HUES48 (cell line): ENCODE measurements at regions not wholly inside any gene's neighbourhood (a gene's known extent, or its start where the extent isn't known, plus 50 kb on each side); places are given as distances from the start of the nearest gene placed in this dataset.
"Not testable (repeated sequence)": the region's sequence is repeated elsewhere in the genome, so short reads cannot be mapped to it uniquely, and the experiment has no call there.

Experiments
- H3K27ac ChIP-seq: one replicate; pipeline ENCODE4 v1.7.0; 2013; ENCODE audit warnings: low read depth, low read length, inconsistent platforms
- H3K27me3 ChIP-seq: 2 replicates; pipeline ENCODE4 v1.6.1; 2013; ENCODE audit warnings: mild to moderate bottlenecking, low read length; ENCODE audit not compliant: control insufficient read depth, insufficient read depth
- H3K36me3 ChIP-seq: 2 replicates; pipeline ENCODE4 v1.6.1; 2013; ENCODE audit warnings: low read length; ENCODE audit not compliant: control insufficient read depth, insufficient read depth
- H3K4me1 ChIP-seq: 2 replicates; pipeline ENCODE4 v1.6.1; 2013; ENCODE audit warnings: mild to moderate bottlenecking, low read length; ENCODE audit not compliant: control insufficient read depth, insufficient read depth
- H3K4me3 ChIP-seq: 2 replicates; pipeline ENCODE4 v1.5.1; 2013; ENCODE audit warnings: mild to moderate bottlenecking, low read depth, low read length
- H3K9ac ChIP-seq: 2 replicates; pipeline ENCODE4 v1.6.1; 2013; ENCODE audit warnings: mild to moderate bottlenecking, low read depth, low read length, moderate library complexity
- H3K9me3 ChIP-seq: 2 replicates; pipeline ENCODE4 v1.6.1; 2013; ENCODE audit warnings: low read length; ENCODE audit not compliant: control insufficient read depth, insufficient read depth

DNA sequence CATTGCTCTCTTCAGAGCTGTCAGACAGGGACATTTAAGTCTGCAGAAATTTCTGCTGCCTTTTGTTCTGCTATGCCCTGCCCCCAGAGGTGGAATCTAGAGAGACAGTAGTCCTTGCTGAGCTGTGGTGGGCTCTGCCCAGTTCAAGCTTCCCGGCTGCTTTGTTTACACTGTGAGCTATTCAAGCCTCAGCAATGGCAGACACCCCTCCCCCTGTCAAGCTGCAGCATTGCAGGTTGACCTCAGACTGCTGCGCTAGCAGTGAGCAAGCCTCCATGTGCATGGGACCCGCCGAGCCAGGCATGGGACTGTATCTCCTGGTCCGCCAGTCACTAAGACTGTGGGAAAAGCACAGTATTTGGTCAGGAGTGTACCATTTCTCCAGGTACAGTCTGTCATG is 53.6 kb upstream of the MAPK10 start:
- not testable (repeated sequence) for H3K9me3 ChIP-seq, H3K4me1 ChIP-seq, H3K27me3 ChIP-seq, H3K4me3 ChIP-seq, H3K9ac ChIP-seq, H3K27ac ChIP-seq, H3K36me3 ChIP-seq

DNA sequence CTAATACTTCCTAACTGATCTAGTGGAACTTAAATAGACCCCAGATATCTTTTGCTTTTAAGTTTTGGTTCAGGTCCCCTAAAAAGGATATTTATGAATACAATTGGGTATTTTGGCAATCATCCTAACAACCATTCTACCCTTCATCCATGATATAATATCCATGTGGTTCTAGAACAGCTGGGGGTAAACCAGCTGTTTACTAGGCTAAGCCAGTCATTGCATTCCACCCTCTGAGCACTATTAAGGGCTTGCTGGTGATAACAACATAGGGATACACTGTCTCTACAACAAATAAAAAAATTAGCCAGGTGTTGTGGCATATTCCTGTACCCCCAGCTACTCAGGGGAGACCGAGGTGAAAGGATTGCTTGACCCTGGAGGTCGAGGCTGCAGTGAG is 54.8 kb upstream of the MAPK10 start:
- H3K4me3 ChIP-seq = no peak overlapping the region
- H3K4me1 ChIP-seq = peaks cover 3% of the 10 kb centered on the region; the same call in 1 of the 2 replicates
- H3K36me3 ChIP-seq = no peaks in the 10 kb centered on the region
- H3K27me3 ChIP-seq = no peaks in the 10 kb centered on the region
- no peak overlapping the region for H3K27ac ChIP-seq
- H3K9me3 ChIP-seq = no peaks in the 10 kb centered on the region; the same call in 1 of the 2 replicates
- no peak overlapping the region for H3K9ac ChIP-seq

DNA sequence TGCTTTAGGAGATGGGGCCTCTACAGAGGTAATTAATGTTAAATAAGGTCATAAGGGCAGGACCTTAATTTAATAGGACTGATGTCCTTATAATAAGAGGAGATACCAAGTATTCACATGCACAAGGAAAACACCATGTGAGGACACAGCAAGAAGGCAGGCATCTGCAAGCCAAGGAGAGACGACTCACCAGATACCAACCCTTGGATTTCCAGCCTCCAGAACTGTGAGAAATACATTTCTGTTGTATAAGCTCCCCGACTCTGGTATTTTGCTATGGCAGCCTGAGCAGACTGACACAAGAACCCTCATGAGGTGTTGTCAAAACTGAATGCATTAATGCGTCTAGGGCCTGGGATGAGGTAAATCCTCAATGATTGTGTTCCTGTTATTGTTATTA is 56.2 kb upstream of the MAPK10 start:
- Histone ChIP-seq H3K27me3 (no peaks in the 10 kb centered on the region), H3K9ac (no peak overlapping the region), H3K4me3 (no peak overlapping the region), H3K4me1 (peaks cover 3% of the 10 kb centered on the region; the same call in 1 of the 2 replicates), H3K36me3 (no peaks in the 10 kb centered on the region), H3K27ac (no peak overlapping the region), H3K9me3 (no peaks in the 10 kb centered on the region; the same call in 1 of the 2 replicates)

DNA sequence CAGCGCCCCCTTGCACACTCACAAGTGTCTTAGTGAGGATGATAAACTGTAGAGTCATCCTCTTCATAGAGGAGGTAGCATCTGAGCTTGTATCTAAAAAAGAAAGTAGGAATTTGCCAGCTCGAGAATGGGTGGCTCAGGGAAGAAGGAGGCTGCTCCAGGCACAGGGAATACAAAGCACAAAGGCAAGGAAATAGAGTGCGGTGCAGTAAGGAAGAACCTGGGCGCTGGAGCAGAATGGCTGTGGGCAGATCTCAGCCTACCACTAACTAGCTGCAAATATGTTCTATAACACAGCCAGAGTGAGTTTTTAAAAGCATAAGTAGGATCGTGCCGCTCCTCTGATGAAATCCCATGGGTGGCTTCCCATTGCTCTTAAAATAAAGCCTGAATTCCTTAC is 61.6 kb upstream of the MAPK10 start:
- H3K36me3 ChIP-seq = no peaks in the 10 kb centered on the region
- H3K27ac ChIP-seq = no peak overlapping the region
- H3K4me1 ChIP-seq = peaks cover 16% of the 10 kb centered on the region
- no peak overlapping the region for H3K9ac ChIP-seq
- H3K9me3 ChIP-seq = no peaks in the 10 kb centered on the region
- no peaks in the 10 kb centered on the region for H3K27me3 ChIP-seq
- no peak overlapping the region for H3K4me3 ChIP-seq

DNA sequence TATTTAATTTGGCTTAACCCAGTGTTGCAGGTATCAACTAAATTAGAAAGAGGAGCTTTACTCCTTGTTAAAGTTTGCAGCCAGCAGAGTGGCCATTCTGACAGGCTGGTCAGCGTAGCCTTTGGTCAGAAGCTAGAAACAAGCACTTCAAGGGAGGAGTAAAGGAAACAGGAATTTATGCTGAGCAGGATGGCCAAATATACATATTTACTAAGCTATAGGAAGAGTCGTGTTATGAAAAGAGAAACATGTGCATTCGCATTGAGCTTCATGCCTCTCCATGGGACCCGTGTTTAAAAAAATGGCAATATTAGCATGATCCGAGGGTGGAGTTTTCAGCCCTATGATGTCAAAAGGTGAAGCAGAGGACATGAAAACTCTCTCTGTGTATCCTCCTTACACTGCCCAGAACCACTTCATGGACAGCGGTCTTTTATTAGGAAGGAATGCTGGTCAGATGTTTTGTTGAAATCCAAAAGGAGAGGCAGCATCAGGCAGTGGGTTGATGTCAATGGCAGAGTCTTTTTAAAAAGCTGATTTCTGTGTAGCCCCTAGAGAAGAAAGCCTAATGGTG is 71.8 kb upstream of the MAPK10 start:
- no peak overlapping the region for H3K9ac ChIP-seq
- H3K9me3 ChIP-seq = no peaks in the 10 kb centered on the region

DNA sequence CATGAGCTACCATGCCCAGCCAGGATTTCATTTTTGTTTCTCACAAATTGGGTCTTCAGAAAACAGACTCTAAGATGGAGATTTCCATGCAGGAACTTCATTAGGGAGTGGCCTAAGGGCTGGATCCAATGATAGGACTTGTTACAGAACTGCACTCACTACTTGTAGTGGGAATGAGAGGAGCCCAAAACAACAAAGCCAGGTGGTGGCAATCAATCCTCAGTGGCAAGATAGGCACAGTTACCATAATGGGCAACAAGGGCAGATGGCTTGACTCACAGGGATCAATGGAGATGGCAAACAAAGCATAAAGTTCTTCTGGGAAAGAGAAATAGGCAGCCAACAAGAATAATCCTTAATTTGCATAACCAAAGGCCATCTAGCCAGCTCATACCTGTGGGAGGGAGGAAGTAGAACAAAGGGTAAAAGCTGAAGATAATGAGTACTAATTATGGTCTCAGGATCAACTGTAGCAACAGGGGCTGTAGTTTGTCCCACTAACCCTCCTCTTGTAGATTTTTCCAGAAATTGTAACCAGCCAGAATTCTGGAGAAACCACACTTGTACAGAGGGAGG is 72.8 kb upstream of the MAPK10 start:
- H3K9me3 ChIP-seq = no peaks in the 10 kb centered on the region
- no peak overlapping the region for H3K9ac ChIP-seq
- H3K4me3 ChIP-seq = no peak overlapping the region
- H3K36me3 ChIP-seq = no peaks in the 10 kb centered on the region
- H3K27me3 ChIP-seq = no peaks in the 10 kb centered on the region
- peaks cover 17% of the 10 kb centered on the region for H3K4me1 ChIP-seq
- H3K27ac ChIP-seq = peak overlapping the region; percentile 78

More for the DNA sequence above, 71.8 kb upstream of the MAPK10 start:
- peaks cover 17% of the 10 kb centered on the region for H3K4me1 ChIP-seq
- H3K27me3 ChIP-seq = no peaks in the 10 kb centered on the region
- no peak overlapping the region for H3K27ac ChIP-seq
- H3K4me3 ChIP-seq = no peak overlapping the region
- H3K36me3 ChIP-seq = no peaks in the 10 kb centered on the region

DNA sequence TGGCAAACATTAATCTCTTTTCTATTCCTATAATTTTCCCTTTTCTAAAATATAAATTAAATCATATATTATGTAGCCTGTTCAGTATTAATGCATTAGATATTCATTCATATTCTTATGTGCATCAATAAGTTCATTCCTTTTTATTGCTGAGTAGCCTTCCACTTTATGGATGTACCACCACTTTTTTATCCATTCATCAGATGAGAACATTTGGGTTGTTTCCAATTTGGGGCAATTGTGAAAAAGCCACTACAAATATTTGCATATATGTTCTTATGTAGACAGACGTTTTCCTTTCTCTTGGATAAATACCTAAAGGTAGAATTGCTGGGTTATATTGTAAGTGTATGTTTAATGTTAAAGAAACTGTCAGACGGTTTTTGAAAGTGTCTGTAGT is 79.4 kb upstream of the MAPK10 start:
- no peak overlapping the region for H3K27ac ChIP-seq

DNA sequence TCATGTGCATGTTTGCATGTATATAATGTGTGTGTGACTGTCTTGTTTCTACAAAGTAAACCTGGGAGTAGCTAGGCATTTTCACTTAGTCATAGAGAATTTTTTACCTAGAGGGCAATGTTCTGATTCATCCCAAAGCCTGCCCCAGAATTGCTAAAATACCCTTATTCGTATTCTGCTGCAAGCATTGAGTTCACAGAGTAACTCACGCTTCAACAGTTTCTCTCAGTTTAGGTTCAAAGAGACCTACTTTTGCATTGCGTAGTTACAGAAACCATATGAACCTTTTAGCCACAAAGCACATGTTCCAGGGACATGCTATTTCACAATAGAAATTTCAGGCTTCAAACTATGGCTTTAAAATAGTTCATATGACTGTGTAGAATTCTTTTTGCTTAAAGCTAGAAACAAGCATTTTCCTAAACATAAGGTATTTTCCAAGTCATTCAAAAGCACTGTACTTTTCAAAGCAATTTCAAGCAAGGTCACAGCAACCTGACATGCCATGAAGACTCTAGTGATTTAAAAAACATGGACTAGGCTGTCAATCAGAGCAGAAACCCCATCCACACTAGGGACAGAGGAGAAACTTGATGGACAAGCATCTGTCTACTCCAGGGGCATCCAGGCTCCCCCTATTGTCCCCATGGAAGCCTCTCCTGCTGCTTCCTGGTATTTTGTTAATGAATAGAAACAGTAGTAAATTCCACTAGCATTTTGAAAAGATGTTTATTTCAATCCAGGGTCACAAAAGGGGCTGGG is 81.5 kb upstream of the MAPK10 start:
- Histone ChIP-seq H3K36me3 (no peaks in the 10 kb centered on the region), H3K9me3 (no peaks in the 10 kb centered on the region), H3K27me3 (no peaks in the 10 kb centered on the region), H3K9ac (no peak overlapping the region), H3K4me1 (peaks cover 30% of the 10 kb centered on the region), H3K4me3 (no peak overlapping the region), H3K27ac (peak overlapping the region; percentile 91)

More for the DNA sequence above, 79.4 kb upstream of the MAPK10 start:
- peaks cover 30% of the 10 kb centered on the region for H3K4me1 ChIP-seq
- H3K9ac ChIP-seq = no peak overlapping the region
- no peaks in the 10 kb centered on the region for H3K9me3 ChIP-seq
- H3K36me3 ChIP-seq = no peaks in the 10 kb centered on the region
- no peaks in the 10 kb centered on the region for H3K27me3 ChIP-seq
- H3K4me3 ChIP-seq = no peak overlapping the region

DNA sequence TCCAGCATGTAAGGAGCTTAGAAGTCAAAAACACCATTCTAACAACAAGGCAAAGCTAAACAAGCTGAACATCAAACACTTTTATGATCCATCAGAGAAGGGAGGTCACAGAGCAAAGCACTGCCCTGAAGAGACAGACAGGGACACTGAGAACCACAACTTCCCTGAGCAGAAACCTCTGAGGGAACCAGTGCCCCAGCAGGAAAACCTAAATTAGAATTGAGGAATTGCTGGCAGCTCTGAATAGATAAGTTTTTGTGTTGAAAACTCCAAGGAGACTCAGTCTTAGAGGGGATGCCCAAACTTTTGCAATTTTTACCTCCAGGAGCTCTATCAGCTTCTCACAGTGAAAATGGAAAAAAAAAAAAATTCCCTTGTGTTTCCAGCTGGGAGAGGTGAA is 83.0 kb upstream of the MAPK10 start:
- H3K27me3 ChIP-seq = no peaks in the 10 kb centered on the region
- no peaks in the 10 kb centered on the region for H3K36me3 ChIP-seq
- H3K4me1 ChIP-seq = peaks cover 30% of the 10 kb centered on the region
- H3K9ac ChIP-seq = no peak overlapping the region
- H3K27ac ChIP-seq = peak overlapping the region; percentile 34
- no peak overlapping the region for H3K4me3 ChIP-seq
- no peaks in the 10 kb centered on the region for H3K9me3 ChIP-seq

DNA sequence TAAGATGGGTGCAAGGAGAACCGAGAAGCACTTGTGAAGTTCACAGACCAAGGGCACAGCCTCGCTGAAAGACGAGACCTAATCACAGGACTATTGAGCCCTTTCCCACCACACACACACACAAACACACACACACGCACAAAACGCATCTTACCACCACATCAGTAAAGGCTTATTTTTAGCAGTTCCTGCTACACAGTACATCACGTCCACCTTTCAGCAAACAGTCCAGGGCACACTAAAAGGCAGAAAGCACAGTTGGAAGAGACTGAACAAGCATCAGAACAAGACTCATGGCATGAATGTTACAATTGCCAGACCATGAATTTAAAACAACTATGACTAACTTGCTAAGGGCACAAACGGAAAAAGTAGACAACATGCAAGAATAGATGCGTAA is 83.6 kb upstream of the MAPK10 start:
- peaks cover 30% of the 10 kb centered on the region for H3K4me1 ChIP-seq
- H3K4me3 ChIP-seq = no peak overlapping the region
- H3K9me3 ChIP-seq = no peaks in the 10 kb centered on the region
- no peak overlapping the region for H3K9ac ChIP-seq
- no peaks in the 10 kb centered on the region for H3K36me3 ChIP-seq
- H3K27ac ChIP-seq = no peak overlapping the region
- H3K27me3 ChIP-seq = no peaks in the 10 kb centered on the region

DNA sequence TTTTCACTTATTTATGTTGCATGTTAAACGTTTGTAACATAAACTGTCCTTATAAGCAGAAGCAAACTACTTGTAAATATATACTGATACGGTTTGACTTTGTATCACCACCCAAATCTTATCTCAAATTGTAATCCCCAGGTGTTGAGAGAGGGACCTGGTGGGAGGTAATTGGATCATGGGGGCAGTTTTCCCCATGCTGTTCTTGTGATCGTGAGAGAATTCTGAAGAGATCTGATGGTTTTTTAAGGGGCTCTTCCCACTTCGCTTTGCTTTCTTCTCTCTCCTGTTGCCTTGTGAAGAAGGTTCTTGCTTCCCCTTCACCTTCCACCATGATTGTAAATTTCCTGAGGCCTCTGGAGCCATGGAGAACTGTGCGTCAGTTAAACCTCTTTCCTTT is 87.1 kb upstream of the MAPK10 start:
- Histone ChIP-seq H3K36me3 (no peaks in the 10 kb centered on the region), H3K27ac (no peak overlapping the region), H3K9ac (no peak overlapping the region), H3K4me3 (no peak overlapping the region), H3K4me1 (peaks cover 44% of the 10 kb centered on the region), H3K9me3 (no peaks in the 10 kb centered on the region), H3K27me3 (no peaks in the 10 kb centered on the region)
